DND-41 (cell line): ENCODE measurements at regions not wholly inside any gene's neighbourhood (a gene's known extent, or its start where the extent isn't known, plus 50 kb on each side); places are given as distances from the start of the nearest gene placed in this dataset.

Experiments used
- ATAC-seq: fragments of 200-7000 bp; cut with Tn5 transposase; 3 replicates; pipeline ENCODE4 v1.9.1; 2021; ENCODE audit warnings: low read depth; ENCODE audit not compliant: insufficient read depth
- DNase-seq: peaks from one replicate; pipeline ENCODE4 v3.0.0-alpha.2; 2020
- H2AFZ ChIP-seq: 2 replicates; pipeline ENCODE4 v1.6.0; 2012; ENCODE audit warnings: low read depth, low read length
- H3K27ac ChIP-seq: 2 replicates; pipeline ENCODE4 v1.5.1; 2012; ENCODE audit warnings: low read length, inconsistent platforms
- H3K27me3 ChIP-seq: fragments of 200-600 bp; sonication (generic); 2 replicates; pipeline ENCODE4 v1.6.0; 2012; ENCODE audit warnings: low read length, mild to moderate bottlenecking, inconsistent platforms; ENCODE audit not compliant: insufficient read depth, poor library complexity
- H3K36me3 ChIP-seq: 2 replicates; pipeline ENCODE4 v1.5.1; 2012; ENCODE audit warnings: low read length, inconsistent platforms; ENCODE audit not compliant: insufficient read depth
- H3K4me1 ChIP-seq: 2 replicates; pipeline ENCODE4 v1.5.1; 2012; ENCODE audit warnings: mild to moderate bottlenecking, low read length; ENCODE audit not compliant: insufficient read depth
- H3K4me2 ChIP-seq: 2 replicates; pipeline ENCODE4 v1.6.0; 2012; ENCODE audit warnings: mild to moderate bottlenecking, moderate library complexity, low read length, inconsistent platforms; ENCODE audit not compliant: insufficient read depth
- H3K4me3 ChIP-seq, 2 experiments: fragments of 200-600 bp in 1 of 2; shearing (Covaris generic) in 1 of 2; 2 replicates each; pipeline ENCODE4 v1.5.1; 2012 to 2016; ENCODE audit warnings: inconsistent platforms in 2 of 2, low read length in 2 of 2, mild to moderate bottlenecking in 2 of 2, low read depth in 1 of 2, moderate library complexity in 1 of 2
- H3K79me2 ChIP-seq: 2 replicates; pipeline ENCODE4 v1.6.0; 2012; ENCODE audit warnings: low read length, inconsistent platforms; ENCODE audit not compliant: insufficient read depth
- H3K9ac ChIP-seq: 2 replicates; pipeline ENCODE4 v1.6.0; 2012; ENCODE audit warnings: low read depth, mild to moderate bottlenecking, inconsistent platforms, low read length, moderate library complexity
- H3K9me3 ChIP-seq: 2 replicates; pipeline ENCODE4 v1.5.1; 2012; ENCODE audit warnings: low read length, moderate library complexity, mild to moderate bottlenecking, inconsistent platforms; ENCODE audit not compliant: insufficient read depth, severe bottlenecking
- H4K20me1 ChIP-seq: 2 replicates; pipeline ENCODE4 v1.6.0; 2012; ENCODE audit warnings: low read length; ENCODE audit not compliant: insufficient read depth
- EZH2 ChIP-seq: IDR thresholded peaks from 3 replicates; pipeline ENCODE4 v1.6.1; 2012; ENCODE audit warnings: borderline replicate concordance, low read depth, mild to moderate bottlenecking, moderate library complexity, low read length, inconsistent platforms; ENCODE audit not compliant: severe bottlenecking
- TF ChIP-seq, protein P1 (sequence below): IDR thresholded peaks from 2 replicates; pipeline ENCODE4 v1.5.1; 2012; ENCODE audit warnings: borderline replicate concordance, low read length, moderate library complexity, mild to moderate bottlenecking; ENCODE audit not compliant: poor library complexity, severe bottlenecking; ENCODE audit errors: extremely low read depth

DNA sequence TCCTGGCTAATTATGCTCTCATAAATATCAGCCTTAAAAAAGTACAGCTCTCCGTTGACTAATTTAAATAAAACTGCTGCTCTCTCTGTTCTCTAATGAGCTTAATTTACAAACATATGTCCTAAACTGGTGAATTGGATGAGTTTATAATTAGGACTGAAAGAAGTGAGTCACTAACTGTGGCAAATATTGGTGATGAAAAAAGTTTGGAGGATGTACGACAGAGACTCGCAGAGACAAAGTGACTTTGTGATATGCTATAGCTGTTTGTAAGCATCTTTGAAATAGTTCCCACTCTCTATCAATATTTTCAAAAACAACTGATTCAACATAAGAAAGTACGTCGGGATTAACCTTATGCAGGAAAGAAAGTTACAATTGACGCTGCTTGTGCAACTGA lies 138.9 kb upstream of the TMEFF2 start:
- Histone ChIP-seq H3K9ac (no peak overlapping the region), H3K4me3 (no peak overlapping the region), H2AFZ (no peak overlapping the region), H3K9me3 (no peaks in the 10 kb centered on the region), H3K27me3 (no peaks in the 10 kb centered on the region), H3K36me3 (no peaks in the 10 kb centered on the region), H3K4me2 (no peak overlapping the region), H3K4me1 (no peaks in the 10 kb centered on the region), H3K79me2 (no peaks in the 10 kb centered on the region), H4K20me1 (no peaks in the 10 kb centered on the region), H3K27ac (no peak overlapping the region)
- no peak for DNase-seq
- no peak for ATAC-seq
- TF ChIP-seq, protein P1, sequence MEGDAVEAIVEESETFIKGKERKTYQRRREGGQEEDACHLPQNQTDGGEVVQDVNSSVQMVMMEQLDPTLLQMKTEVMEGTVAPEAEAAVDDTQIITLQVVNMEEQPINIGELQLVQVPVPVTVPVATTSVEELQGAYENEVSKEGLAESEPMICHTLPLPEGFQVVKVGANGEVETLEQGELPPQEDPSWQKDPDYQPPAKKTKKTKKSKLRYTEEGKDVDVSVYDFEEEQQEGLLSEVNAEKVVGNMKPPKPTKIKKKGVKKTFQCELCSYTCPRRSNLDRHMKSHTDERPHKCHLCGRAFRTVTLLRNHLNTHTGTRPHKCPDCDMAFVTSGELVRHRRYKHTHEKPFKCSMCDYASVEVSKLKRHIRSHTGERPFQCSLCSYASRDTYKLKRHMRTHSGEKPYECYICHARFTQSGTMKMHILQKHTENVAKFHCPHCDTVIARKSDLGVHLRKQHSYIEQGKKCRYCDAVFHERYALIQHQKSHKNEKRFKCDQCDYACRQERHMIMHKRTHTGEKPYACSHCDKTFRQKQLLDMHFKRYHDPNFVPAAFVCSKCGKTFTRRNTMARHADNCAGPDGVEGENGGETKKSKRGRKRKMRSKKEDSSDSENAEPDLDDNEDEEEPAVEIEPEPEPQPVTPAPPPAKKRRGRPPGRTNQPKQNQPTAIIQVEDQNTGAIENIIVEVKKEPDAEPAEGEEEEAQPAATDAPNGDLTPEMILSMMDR = no peak
- no peak for TF ChIP-seq EZH2

GRCh38 chr2:192328297-192328696 lies 133.6 kb upstream of the TMEFF2 start:
- TF ChIP-seq EZH2 = no peak
- TF ChIP-seq, protein P1 = no peak
- DNase-seq (no peak), ATAC-seq (no peak)
- Histone ChIP-seq H3K4me1 (no peaks in the 10 kb centered on the region), H3K27ac (no peak overlapping the region), H3K27me3 (no peaks in the 10 kb centered on the region), H3K4me3 (no peak overlapping the region), H2AFZ (no peak overlapping the region), H4K20me1 (no peaks in the 10 kb centered on the region), H3K36me3 (no peaks in the 10 kb centered on the region), H3K79me2 (no peaks in the 10 kb centered on the region), H3K9ac (no peak overlapping the region), H3K4me2 (no peak overlapping the region), H3K9me3 (no peaks in the 10 kb centered on the region)

- TF ChIP-seq, protein P1 = no peak
- no peak for TF ChIP-seq EZH2
- Histone ChIP-seq H3K4me1 (no peaks in the 10 kb centered on the region), H3K36me3 (no peaks in the 10 kb centered on the region), H3K79me2 (no peaks in the 10 kb centered on the region), H3K4me3 (no peak overlapping the region), H3K4me2 (no peak overlapping the region), H3K9ac (no peak overlapping the region), H4K20me1 (no peaks in the 10 kb centered on the region), H3K9me3 (no peaks in the 10 kb centered on the region), H3K27ac (no peak overlapping the region), H2AFZ (no peak overlapping the region), H3K27me3 (no peaks in the 10 kb centered on the region)
- no peak for DNase-seq
- ATAC-seq = no peak
These were observed 132.8 kb upstream of the TMEFF2 start for GRCh38 chr2:192327576-192327975.

DNA sequence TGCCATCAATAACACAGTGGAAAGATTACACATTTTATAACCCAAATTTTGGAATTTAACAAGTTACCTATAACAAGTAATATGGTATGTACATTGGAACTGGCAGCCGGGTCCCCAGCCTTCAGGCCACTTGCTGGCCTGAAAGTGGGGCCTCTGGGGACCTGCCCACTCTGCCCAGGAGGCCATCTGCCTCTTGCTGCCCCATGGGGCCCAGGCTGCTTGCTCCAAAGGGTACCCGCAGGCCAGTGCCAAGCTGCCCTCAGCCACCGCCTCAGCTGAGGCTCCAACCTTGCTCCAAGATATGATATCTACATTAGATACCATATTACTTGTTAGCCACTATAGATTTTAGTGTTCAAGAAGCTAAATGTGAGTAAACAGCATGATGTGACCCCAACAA lies 120.8 kb upstream of the TMEFF2 start:
- Histone ChIP-seq H3K9ac (no peak overlapping the region), H2AFZ (no peak overlapping the region), H3K27ac (no peak overlapping the region), H3K36me3 (no peaks in the 10 kb centered on the region), H3K9me3 (peaks cover 4% of the 10 kb centered on the region), H3K27me3 (no peaks in the 10 kb centered on the region), H3K4me1 (no peaks in the 10 kb centered on the region), H3K4me2 (no peak overlapping the region), H3K4me3 (no peak overlapping the region), H3K79me2 (no peaks in the 10 kb centered on the region), H4K20me1 (no peaks in the 10 kb centered on the region)
- DNase-seq = no peak
- no peak for ATAC-seq
- TF ChIP-seq, protein P1 = no peak
- no peak for TF ChIP-seq EZH2
